Stimulated activated naive CD8-positive, alpha-beta T cell treated with anti-CD3 and anti-CD28 coated beads, Interleukin-15, Interleukin-2, amounts not matched to agents 100 U/mL and 50 U/mL, for 24 hours (primary cell): ENCODE measurements at regions not wholly inside any gene's neighbourhood (a gene's known extent, or its start where the extent isn't known, plus 50 kb on each side); places are given as distances from the start of the nearest gene placed in this dataset.

ENCODE experiments used
- ATAC-seq: fragments of 150-1000 bp; cut with Tn5 transposase; one replicate; pipeline ENCODE4 v1.10.0; 2021
- DNase-seq: peaks from one replicate; pipeline ENCODE4 v3.0.0; 2021

GRCh38 chr5:57550132-57550531 is 67.5 kb upstream of the ACTBL2 start:
- no peak for ATAC-seq
- no peak for DNase-seq

GRCh38 chr5:57549566-57549965 is 67.0 kb upstream of the ACTBL2 start:
- no peak for DNase-seq
- ATAC-seq: no peak

- ATAC-seq: no peak
Measured at GRCh38 chr5:57540823-57541222, 58.2 kb upstream of the ACTBL2 start.

DNA sequence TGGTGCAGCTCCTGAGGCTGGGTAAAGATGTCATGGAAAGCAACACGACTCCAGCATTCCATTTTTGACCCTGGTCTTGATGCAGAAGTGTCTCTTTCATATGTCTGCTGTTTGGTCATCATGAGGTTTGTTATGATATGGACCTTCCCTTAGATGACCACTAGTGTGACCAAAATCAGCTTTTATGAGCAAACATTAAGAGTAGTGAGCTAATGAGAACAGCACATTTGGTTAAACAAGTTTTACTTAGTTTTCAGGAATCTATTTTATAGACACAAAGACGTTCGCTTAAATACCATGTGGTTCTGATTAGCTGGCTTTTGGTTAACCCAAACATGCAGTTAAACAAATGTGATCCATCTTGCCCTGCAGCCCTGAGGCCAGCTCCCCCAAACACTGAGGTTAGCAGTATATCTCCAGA is 56.7 kb upstream of the ACTBL2 start:
- DNase-seq (no peak), ATAC-seq (no peak)

More at GRCh38 chr5:57540823-57541222, 58.2 kb upstream of the ACTBL2 start:
- DNase-seq: no peak

DNA sequence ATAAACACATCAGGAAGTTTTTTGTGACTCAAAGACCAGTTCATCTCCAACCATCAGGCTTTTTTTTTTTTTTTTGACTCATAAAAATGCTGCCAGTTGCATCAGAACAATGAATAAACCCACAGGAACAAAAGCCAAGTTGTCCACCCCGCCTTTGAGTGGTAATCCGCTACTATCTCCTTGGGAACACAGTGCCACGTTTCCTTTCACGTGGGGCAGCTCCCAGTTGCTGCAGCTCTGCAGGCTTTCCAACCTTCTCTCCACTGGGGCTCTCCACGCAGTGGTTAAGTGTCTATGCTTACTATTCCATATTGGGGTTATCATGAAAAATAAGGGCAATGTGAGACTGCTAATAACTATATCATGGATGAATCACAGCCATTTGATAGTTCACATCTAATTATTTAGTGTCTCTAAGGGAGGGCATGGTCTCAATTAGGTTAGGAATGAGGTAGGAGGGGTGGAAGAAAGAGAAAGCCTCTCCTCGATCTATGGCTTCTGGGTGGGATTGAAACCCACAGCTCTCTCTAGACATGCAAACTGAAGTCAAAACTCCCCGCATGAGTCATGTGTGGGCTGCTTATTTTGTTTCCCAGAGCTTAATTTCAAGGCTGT is 55.8 kb upstream of the ACTBL2 start:
- no peak for ATAC-seq
- DNase-seq: no peak

GRCh38 chr5:57537811-57538210 is 55.2 kb upstream of the ACTBL2 start:
- ATAC-seq (no peak), DNase-seq (no peak)

DNA sequence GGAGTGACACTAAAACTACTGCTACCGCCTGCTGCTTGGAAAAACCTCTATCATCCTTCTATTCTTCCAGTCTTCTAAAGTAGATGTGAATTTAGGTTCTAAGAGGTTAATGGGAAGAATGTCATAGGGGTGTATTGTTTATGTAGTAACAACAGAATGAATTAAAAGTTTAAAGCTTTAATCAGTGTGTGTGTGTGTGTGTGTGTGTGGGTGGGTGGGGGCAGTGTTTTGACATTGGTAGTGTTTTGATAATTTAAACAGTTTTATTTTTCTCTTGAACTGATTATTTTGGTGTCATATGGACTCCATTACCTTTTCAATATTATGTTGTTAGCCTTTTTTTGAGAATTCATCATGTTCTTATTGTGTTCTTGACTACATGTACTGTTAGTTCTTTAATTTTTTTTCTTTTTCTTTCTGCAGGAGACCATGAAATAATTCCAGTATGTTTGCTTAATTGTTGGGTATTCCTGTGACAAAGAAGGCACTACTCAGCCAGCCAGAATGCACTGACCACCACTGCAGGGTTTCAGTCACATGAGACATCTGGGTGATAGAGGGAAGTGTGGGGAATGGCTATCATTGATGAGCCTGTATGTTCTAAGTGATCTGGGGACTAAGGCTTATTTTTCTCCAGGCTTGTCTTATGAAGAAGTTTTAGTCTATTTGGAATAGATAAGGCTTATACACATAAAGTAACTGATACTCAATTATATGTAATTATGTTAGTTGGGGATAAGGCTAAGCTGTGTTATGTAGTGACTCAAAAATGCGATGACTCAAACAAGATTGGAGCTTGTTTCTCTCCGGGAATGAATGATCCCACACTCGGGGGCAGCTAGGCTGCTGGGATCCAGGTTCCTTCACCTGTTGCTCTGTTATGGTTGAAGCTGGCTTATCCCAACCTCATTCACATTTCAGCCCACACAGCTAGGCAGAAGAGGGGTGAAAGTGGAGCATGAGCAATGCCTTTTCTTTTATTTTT is 50.2 kb upstream of the ACTBL2 start:
- ATAC-seq (no peak), DNase-seq (no peak)
